ENCODE measurements at regions not wholly inside any gene's neighbourhood (a gene's known extent, or its start where the extent isn't known, plus 50 kb on each side); places are given as distances from the start of the nearest gene placed in this dataset.

DNA sequence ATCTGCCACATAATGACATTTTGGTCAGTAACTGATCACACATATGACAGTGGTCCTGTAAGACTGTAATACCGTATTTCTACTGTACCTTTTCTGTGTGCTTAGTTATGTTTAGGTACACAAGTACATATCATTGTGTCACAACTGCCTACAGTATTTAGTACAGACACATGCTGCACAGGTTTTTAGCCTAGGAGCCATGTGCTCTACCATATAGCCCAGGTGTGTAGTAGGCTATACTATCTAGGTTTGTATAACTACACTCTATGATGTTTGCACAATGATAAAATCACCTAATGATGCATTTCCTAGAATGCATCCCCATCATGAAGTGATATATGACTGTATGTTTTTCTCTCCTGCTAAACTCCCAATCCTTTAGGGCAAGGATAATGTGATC is 61.2 kb upstream of the MIR17HG start:
- 44 to 69% methylated on average over 1 of the region's 1 CpG for WGBS, 2 donors
- FAIRE-seq (no peak), DNase-seq (no peak), ATAC-seq (no peak)
- Histone ChIP-seq H3K4me1 (no peaks in the 10 kb centered on the region), H3K9me3 (no peaks in the 10 kb centered on the region), H3K27me3 (no peaks in the 10 kb centered on the region), H3K27ac (no peak overlapping the region), H3K36me3 (no peaks in the 10 kb centered on the region), H3K4me3 (no peak overlapping the region)
- TF ChIP-seq CTCF (IDR thresholded peaks at IDR 0.05): no peak
- intact Hi-C loops (cut with DNase I): no loop called here

- 59 to 72% methylated on average over 2 of the region's 2 CpGs for WGBS, 2 donors
- Histone ChIP-seq H3K36me3 (no peaks in the 10 kb centered on the region), H3K4me3 (no peak overlapping the region), H3K27ac (no peak overlapping the region), H3K9me3 (no peaks in the 10 kb centered on the region), H3K4me1 (no peaks in the 10 kb centered on the region), H3K27me3 (no peaks in the 10 kb centered on the region)
- intact Hi-C loops (cut with DNase I): no loop called here
- DNase-seq: no peak
- FAIRE-seq: no peak
- ATAC-seq: no peak
- no peak for TF ChIP-seq CTCF (IDR thresholded peaks at IDR 0.05)
Observed at GRCh38 chr13:91291078-91291477, 56.4 kb upstream of the MIR17HG start.

DNA sequence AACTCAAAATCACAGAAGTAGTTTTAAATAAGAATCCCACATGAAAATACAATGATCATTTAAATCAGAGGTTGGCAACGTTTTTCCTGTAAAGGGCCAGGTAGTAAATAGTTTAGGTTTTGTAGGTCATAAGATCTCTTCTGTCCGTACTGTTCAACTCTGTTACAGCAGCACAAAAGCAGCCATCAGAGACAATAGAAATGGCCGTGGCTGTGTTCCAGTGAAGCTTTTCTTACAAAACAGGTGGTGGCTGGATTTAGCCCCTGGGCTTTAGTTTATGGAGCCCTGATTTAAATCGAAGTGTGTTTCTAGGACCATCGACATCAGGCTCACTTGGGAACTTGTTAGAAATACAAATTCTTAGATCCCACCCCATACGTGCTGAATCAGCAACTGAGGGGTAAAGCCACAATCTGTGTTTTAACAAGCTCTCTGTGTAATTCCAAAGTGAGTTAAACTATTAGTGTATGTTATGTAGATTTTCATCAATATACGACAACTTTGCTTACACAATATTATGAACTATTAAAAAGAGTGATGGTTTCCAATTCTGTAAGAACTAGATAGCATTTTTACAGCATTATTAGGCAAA is 54.8 kb upstream of the MIR17HG start:
- DNase-seq (no peak), ATAC-seq (no peak), FAIRE-seq (no peak)
- H3K27me3 ChIP-seq: peaks cover 0 to 3% (median 0%) of the 10 kb centered on the region in 4 donors
- no peak for TF ChIP-seq CTCF (IDR thresholded peaks at IDR 0.05)
- no peak overlapping the region for H3K4me3 ChIP-seq
- no peaks in the 10 kb centered on the region for H3K36me3 ChIP-seq
- H3K4me1 ChIP-seq: no peaks in the 10 kb centered on the region
- no peak overlapping the region for H3K27ac ChIP-seq
- WGBS, 2 donors: 58 to 68% methylated on average over 7 of the region's 7 CpGs
- H3K9me3 ChIP-seq: no peaks in the 10 kb centered on the region
- intact Hi-C loops (cut with DNase I): no loop called here

GRCh38 chr13:91295712-91296410 is 51.6 kb upstream of the MIR17HG start:
- ATAC-seq: no peak
- no peaks in the 10 kb centered on the region for H3K4me1 ChIP-seq
- no peak overlapping the region for H3K27ac ChIP-seq
- H3K4me3 ChIP-seq: no peak overlapping the region
- no peak for FAIRE-seq
- TF ChIP-seq CTCF (IDR thresholded peaks at IDR 0.05): no peak
- peaks cover 0 to 8% (median 0%) of the 10 kb centered on the region in 4 donors for H3K27me3 ChIP-seq
- no peaks in the 10 kb centered on the region for H3K36me3 ChIP-seq
- DNase-seq: no peak
- 56 to 68% methylated on average over 15 of the region's 15 CpGs for WGBS, 2 donors
- intact Hi-C loops (cut with DNase I): no loop called here
- no peaks in the 10 kb centered on the region for H3K9me3 ChIP-seq

GRCh38 chr13:91297503-91297902 is 50.0 kb upstream of the MIR17HG start:
- peaks cover 0 to 8% (median 0%) of the 10 kb centered on the region in 4 donors for H3K27me3 ChIP-seq
- no peaks in the 10 kb centered on the region for H3K4me1 ChIP-seq
- DNase-seq: no peak
- 4 to 8% methylated on average over 2 of the region's 2 CpGs for WGBS, 2 donors
- no peaks in the 10 kb centered on the region for H3K36me3 ChIP-seq
- no peaks in the 10 kb centered on the region for H3K9me3 ChIP-seq
- no peak for ATAC-seq
- H3K27ac ChIP-seq: no peak overlapping the region
- TF ChIP-seq CTCF (IDR thresholded peaks at IDR 0.05): no peak
- H3K4me3 ChIP-seq: no peak overlapping the region
- FAIRE-seq: no peak
- intact Hi-C loops (cut with DNase I): no loop called here
